Endothelial cell of umbilical vein (primary cell): ENCODE measurements at regions not wholly inside any gene's neighbourhood (a gene's known extent, or its start where the extent isn't known, plus 50 kb on each side); places are given as distances from the start of the nearest gene placed in this dataset.

Experiments used
- POLR2AphosphoS5 ChIP-seq: IDR thresholded peaks from 2 replicates; pipeline ENCODE4 v1.6.1; 2012; ENCODE audit warnings: low read depth, mild to moderate bottlenecking, control low read depth, low read length, moderate library complexity; ENCODE audit not compliant: insufficient read depth
- TF ChIP-seq, protein P1 (sequence below), 2 donors: IDR thresholded peaks; 1 replicate in 1 of 2; 2 replicates in 1 of 2; pipeline ENCODE4 v1.5.1; 2011; ENCODE audit warnings: low read length in 2 of 2, mild to moderate bottlenecking in 2 of 2, moderate library complexity in 2 of 2, control low read depth in 1 of 2, inconsistent platforms in 1 of 2, low read depth in 1 of 2; ENCODE audit not compliant: insufficient read depth in 1 of 2; ENCODE audit errors: extremely low read depth in 1 of 2
- TF ChIP-seq, protein P2 (sequence below): IDR thresholded peaks from 2 replicates; pipeline ENCODE4 v1.6.1; 2011; ENCODE audit not compliant: insufficient read depth, insufficient read length

DNA sequence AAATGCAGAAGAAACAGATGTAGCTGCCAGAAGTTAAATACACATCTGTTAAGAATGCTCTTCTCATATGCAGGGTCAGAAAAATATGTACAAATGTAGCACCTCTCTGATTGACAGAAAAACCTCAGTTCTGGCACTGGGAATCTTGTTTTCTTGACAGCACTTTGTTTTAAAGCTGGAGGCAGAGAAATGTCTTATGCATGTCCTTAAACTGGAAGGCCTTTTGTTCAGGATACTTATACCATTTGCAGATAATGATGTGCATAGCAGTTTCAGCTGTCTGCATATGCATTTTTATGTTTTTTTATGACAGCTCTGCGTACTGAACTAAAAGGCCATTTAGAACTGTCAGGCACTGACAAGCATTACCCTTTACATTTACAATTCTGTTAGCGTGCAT, 567.9 kb downstream of the EBF1 start:
- TF ChIP-seq, protein P1, sequence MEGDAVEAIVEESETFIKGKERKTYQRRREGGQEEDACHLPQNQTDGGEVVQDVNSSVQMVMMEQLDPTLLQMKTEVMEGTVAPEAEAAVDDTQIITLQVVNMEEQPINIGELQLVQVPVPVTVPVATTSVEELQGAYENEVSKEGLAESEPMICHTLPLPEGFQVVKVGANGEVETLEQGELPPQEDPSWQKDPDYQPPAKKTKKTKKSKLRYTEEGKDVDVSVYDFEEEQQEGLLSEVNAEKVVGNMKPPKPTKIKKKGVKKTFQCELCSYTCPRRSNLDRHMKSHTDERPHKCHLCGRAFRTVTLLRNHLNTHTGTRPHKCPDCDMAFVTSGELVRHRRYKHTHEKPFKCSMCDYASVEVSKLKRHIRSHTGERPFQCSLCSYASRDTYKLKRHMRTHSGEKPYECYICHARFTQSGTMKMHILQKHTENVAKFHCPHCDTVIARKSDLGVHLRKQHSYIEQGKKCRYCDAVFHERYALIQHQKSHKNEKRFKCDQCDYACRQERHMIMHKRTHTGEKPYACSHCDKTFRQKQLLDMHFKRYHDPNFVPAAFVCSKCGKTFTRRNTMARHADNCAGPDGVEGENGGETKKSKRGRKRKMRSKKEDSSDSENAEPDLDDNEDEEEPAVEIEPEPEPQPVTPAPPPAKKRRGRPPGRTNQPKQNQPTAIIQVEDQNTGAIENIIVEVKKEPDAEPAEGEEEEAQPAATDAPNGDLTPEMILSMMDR (IDR thresholded peaks at IDR 0.05; ENCODE audit: extremely low read depth in 1 of 2, insufficient read depth in 1 of 2, low read depth in 1 of 2, low read length in 2 of 2) = no peak
- TF ChIP-seq, protein P2, sequence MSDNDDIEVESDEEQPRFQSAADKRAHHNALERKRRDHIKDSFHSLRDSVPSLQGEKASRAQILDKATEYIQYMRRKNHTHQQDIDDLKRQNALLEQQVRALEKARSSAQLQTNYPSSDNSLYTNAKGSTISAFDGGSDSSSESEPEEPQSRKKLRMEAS = no peak
- TF ChIP-seq POLR2AphosphoS5 = no peak
